ENCODE measurements at regions not wholly inside any gene's neighbourhood (a gene's known extent, or its start where the extent isn't known, plus 50 kb on each side); places are given as distances from the start of the nearest gene placed in this dataset.
"Not testable (repeated sequence)": the region's sequence is repeated elsewhere in the genome, so short reads cannot be mapped to it uniquely, and the experiment has no call there.

DNA sequence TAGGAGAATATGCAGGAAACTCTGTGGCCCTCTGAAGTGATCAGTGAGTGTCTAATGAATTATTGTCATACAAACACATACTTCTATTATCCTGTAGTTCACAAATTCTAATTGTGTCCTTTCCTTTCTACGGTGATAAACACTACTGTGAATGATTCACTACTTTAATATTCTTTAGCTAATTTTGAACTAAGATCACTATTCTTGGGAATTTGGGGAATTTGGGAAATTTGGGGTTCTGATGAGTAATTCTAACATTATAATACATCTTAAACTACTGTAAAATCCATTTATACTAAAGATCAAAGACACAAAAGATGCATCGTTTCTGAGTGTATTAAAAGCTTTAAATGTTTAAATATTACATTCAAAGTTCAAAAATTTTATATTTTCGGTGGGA is 1287.2 kb upstream of the CITED2 start:
- DNase-seq (ENCODE audit: low read depth), result no peak

DNA sequence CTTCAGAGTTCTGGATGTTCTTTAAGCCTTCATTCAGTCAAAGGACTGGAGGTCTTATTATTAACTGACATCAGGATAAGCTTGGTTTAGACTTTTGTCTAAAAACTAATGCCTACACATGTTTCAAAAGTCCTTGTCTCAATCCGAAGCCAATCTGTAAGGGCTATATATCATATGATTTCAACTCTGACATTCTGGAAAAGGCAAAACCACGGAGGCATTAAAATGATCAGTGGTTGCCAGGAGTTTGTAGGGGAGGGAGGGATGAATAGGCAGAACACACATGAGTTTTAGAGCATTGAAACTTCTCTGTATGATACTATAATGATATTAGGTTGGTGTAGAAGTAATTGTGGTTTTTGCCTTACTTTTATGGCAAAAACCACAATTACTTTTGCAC is 1285.8 kb upstream of the CITED2 start:
- no peak for DNase-seq (ENCODE audit: low read depth)

GRCh38 chr6:140653972-140654371 is 1279.5 kb upstream of the CITED2 start:
- no peak for DNase-seq (ENCODE audit: low read depth)

GRCh38 chr6:140653506-140653905 is 1279.1 kb upstream of the CITED2 start:
- DNase-seq (ENCODE audit: low read depth), result no peak

GRCh38 chr6:140649502-140649901 is 1275.1 kb upstream of the CITED2 start:
- DNase-seq (ENCODE audit: low read depth), result not testable (repeated sequence)

DNA sequence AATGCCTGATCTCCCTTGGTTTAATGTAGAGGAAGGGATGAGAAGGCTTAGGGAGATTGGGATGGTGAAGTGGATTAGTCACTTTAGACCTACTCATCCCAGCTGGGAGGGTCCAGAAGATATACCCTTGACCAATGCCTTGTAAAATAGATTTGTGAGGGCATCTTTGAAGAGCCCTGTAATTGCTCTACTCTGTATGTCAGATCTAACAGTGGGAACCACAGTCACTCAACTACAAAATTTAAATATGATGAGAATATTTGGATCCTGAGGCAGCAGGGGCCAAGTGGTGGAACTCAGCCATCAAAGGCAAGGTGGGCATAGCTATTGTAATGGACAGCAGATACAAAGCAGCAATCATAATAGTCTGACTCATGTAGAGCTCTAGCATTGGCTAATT is 1272.9 kb upstream of the CITED2 start:
- not testable (repeated sequence) for DNase-seq (ENCODE audit: low read depth)

DNA sequence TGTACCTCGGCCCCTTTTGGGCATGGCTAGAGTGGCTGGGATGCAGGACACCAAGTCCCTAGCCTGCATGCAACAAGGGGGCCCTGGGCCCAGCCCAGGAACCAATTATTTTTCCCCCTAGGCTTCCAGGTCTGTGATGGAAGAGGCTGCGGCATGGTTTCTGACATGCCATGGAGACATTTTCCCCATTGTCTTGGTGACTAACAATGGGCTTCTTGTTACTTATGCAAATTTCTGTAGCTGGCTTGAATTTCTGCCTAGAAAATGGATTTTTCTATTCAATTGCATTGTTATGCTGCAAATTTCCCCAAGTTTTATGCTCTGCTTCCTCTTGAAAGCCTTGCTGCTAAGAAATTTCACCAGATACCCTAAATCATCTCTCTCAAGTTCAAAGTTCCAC is 1269.6 kb upstream of the CITED2 start:
- DNase-seq (ENCODE audit: low read depth), result no peak

DNA sequence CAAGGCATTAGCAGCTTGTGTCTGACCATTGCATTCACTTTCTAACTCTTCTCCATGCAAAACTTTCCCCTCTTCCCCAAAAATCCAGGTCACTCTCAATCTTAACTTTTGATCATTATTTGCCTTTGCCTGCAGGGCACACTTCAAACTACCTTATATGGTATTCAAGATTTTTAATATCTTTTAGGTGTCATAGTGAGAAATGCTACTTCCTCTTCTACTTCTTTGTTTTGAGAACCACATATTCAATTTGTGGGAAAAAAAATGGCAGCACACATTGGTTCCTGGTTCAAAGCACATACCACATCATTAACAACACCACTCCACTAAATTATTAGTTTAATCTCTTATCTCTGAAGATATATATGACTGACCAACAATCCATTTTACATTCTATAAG is 1267.0 kb upstream of the CITED2 start:
- no peak for DNase-seq (ENCODE audit: low read depth)

GRCh38 chr6:140636908-140637402 is 1262.5 kb upstream of the CITED2 start:
- DNase-seq (ENCODE audit: low read depth), result no peak

DNA sequence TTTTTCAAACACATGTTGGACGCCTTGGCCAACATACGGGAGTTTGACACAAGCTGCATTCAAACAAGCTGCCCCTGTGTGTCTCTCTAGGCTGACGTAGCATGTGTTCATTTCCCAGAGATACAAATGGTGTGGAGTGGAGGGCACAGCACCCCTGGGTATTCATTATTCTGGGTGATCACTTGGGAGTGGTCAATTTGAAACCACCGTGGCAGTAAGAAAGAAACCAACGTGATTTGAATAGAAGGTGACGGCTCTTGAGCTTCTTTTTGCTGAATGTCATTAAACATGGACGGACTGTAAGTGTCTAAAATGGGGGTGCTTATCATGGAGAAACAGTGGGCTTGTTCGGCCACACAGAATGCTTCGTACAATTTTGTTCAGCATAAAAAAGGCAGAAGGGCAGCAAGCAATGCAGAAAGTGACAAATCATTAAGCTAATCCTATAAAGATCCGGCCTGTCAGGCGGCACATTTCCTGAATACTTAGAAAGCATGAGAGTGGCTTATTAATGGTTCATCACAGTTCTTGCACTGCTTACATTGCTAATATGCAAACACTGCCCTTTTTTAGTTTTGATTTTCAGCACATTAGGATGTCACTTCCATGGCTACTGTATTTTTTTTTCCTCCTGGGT is 1261.9 kb upstream of the CITED2 start:
- no peak for DNase-seq (ENCODE audit: low read depth)

- DNase-seq (ENCODE audit: low read depth), result no peak
Measured at GRCh38 chr6:140627002-140627401, 1252.6 kb upstream of the CITED2 start.

DNA sequence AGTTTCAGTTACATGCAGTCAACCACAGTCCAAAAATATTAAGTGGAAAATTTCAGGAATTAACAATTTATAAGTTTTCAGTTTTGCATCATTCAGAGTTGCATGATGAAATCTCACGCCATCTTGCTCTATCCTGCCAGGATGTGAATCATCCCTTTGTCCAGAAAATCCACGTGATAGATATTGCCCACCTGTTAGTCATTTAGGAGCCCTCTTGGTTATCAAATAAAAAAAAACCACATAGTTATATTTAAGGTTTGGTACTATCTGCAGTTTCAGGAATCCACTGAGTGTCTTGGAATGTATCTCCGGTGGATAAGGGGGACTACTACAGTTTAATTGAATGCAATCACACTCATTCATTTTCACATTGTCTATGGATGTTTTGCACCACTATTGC is 1249.0 kb upstream of the CITED2 start:
- no peak for DNase-seq (ENCODE audit: low read depth)

GRCh38 chr6:140620496-140620895 is 1246.0 kb upstream of the CITED2 start:
- DNase-seq (ENCODE audit: low read depth), result no peak

- no peak for DNase-seq (ENCODE audit: low read depth)
Measured at GRCh38 chr6:140609956-140610355, 1235.5 kb upstream of the CITED2 start.

DNA sequence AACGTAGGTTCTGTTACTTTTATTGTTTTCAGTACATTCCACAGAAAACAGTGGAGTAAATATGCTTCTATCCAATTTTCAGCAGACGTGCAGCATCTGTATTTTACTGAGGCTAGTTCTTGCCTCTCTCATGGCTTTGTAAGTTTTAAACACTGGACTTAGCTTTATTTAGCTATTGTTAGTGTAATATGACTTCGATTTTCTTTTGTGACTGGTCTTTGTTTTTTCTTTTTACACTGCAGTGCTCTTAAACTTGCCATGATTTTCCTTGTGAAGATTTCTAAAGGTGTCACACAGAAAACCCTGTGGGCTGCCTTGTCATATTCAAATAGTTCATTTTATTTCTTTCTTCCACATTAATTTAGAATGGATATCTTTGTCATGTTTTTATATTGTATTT is 1234.9 kb upstream of the CITED2 start:
- no peak for DNase-seq (ENCODE audit: low read depth)

- no peak for DNase-seq (ENCODE audit: low read depth)
Measured at GRCh38 chr6:140604786-140605185, 1230.3 kb upstream of the CITED2 start.

- DNase-seq (ENCODE audit: low read depth), result no peak
Measured at GRCh38 chr6:140602431-140603248, 1228.2 kb upstream of the CITED2 start.

GRCh38 chr6:140601021-140601808 is 1226.8 kb upstream of the CITED2 start:
- DNase-seq (ENCODE audit: low read depth), result no peak

DNA sequence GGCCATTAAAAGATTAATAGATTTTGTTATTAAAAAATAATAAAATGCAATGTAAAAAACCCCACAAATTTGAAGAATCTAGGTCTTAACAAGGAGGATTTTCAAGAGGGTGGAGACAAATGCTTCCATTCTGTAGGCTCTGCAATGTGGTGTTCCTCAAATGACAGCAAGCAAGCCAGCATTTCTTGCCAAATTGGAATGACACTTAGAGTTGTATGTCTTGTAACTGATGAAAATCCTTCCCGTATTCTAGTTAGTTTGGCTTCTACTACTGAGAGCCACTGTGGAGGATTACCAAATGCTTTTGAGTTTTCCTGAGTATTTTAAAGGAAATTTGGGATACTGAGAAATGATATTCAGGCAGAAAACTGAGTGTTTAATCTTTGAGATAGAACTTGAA is 1225.5 kb upstream of the CITED2 start:
- DNase-seq (ENCODE audit: low read depth), result no peak

DNA sequence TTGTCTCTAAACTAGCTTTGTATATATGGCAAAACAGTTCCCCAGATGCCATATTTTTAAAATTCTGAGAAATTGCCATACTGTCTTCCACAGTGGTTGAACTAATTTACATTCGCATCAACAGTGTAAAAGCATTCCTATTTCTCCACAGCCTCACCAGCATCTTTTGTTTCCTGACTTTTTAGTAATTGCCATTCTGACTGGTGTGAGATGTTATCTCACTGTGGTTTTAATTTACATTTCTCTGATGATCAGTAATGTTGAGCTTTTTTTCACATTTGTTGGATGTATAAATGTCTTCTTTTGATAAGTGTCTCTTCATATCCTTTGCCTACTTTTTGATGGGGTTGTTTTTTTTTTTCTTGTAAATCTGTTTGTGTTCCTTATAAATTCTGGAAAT is 1222.7 kb upstream of the CITED2 start:
- no peak for DNase-seq (ENCODE audit: low read depth)

GRCh38 chr6:140594806-140595128 is 1220.3 kb upstream of the CITED2 start:
- DNase-seq (ENCODE audit: low read depth), result no peak

- no peak for DNase-seq (ENCODE audit: low read depth)
Measured at GRCh38 chr6:140592877-140593276, 1218.4 kb upstream of the CITED2 start.

GRCh38 chr6:140590641-140591040 is 1216.2 kb upstream of the CITED2 start:
- no peak for DNase-seq (ENCODE audit: low read depth)
